ENCODE measurements at regions not wholly inside any gene's neighbourhood (a gene's known extent, or its start where the extent isn't known, plus 50 kb on each side); places are given as distances from the start of the nearest gene placed in this dataset.

GRCh38 chr2:121082191-121082590 is 202.8 kb downstream of the TFCP2L1 start:
- no peaks in the 10 kb centered on the region; the same call in 1 of the 2 replicates for H4K20me1 ChIP-seq (ENCODE audit: control insufficient read depth, insufficient read depth)
- H3K9ac ChIP-seq (ENCODE audit: control insufficient read depth, insufficient read depth, low read length) = no peak overlapping the region
- in situ Hi-C loops (cut with MboI) (loop anchor here (5.0 to 25.0 kb wide), 2 partner anchors 385 to 630 kb away; no protein-coding TSS in a partner anchor), intact Hi-C loops (cut with micrococcal nuclease; ENCODE audit: unreplicated experiment) (no loop called here)
- H3K4me3 ChIP-seq = no peak overlapping the region
- no peak overlapping the region for H3K27ac ChIP-seq (ENCODE audit: control insufficient read depth, insufficient read depth)
- CTCF ChIA-PET = interaction anchor here (0.6 to 1.4 kb wide), 3 partner anchors 11 to 21 kb away, joined by 3 to 5 read pairs (median 3); no protein-coding TSS in a partner anchor
- WGBS (ENCODE audit: insufficient coverage, insufficient replicate concordance, low lambda C conversion rate, missing lambda C conversion rate) = 25% methylated on average over 1 of the region's 1 CpG
- no peak for DNase-seq (ENCODE audit: low read depth, low spot score)
- RAD21 ChIA-PET (ENCODE audit: unreplicated experiment) = no interaction called here
- H2AFZ ChIP-seq (ENCODE audit: control insufficient read depth, low read depth, low read length) = no peak overlapping the region
- H3K4me2 ChIP-seq (ENCODE audit: control insufficient read depth, insufficient read depth) = no peak overlapping the region
- H3K36me3 ChIP-seq (ENCODE audit: control insufficient read depth in 2 of 2, insufficient read depth in 2 of 2, low read length in 1 of 2) = no peaks in the 10 kb centered on the region
- SMC1A ChIA-PET (ENCODE audit: uncharacterized antibody, unreplicated experiment) = no interaction called here
- FAIRE-seq = no peak
- ATAC-seq = no peak
- no peak for TF ChIP-seq TCF7 (IDR thresholded peaks at IDR 0.05; ENCODE audit: borderline replicate concordance)
- TF ChIP-seq SKIL (IDR thresholded peaks at IDR 0.05; ENCODE audit: low read depth, poor library complexity, severe bottlenecking) = no peak
- no peak for TF ChIP-seq SIN3A (IDR thresholded peaks at IDR 0.05; ENCODE audit: low read depth, low read length)
- TF ChIP-seq CBX5 (IDR thresholded peaks at IDR 0.05; ENCODE audit: low read depth) = no peak
- no peak for TF ChIP-seq IRF3 (IDR thresholded peaks at IDR 0.05)
- no peak for TF ChIP-seq POLR2AphosphoS5 (IDR thresholded peaks at IDR 0.05; ENCODE audit: low read length)
- TF ChIP-seq EGR1 (IDR thresholded peaks at IDR 0.05; ENCODE audit: borderline replicate concordance in 1 of 2, low read depth in 2 of 2, low read length in 2 of 2) = no peak
- no peak for TF ChIP-seq CTCF (IDR thresholded peaks at IDR 0.05 in 2 of 3, conservative IDR thresholded peaks at IDR 0.05 in 1 of 3; ENCODE audit: control insufficient read depth in 2 of 3, extremely low read depth in 1 of 3, insufficient read depth in 1 of 3, low read depth in 3 of 3, low read length in 3 of 3)
- TF ChIP-seq KLF5 (IDR thresholded peaks at IDR 0.05; ENCODE audit: partially characterized antibody) = no peak
- TF ChIP-seq SPI1 (IDR thresholded peaks at IDR 0.05; ENCODE audit: borderline replicate concordance, insufficient read depth, low read depth, low read length) = no peak
- TF ChIP-seq CUX1 (IDR thresholded peaks at IDR 0.05; ENCODE audit: insufficient replicate concordance, low read depth, low read length) = no peak
- no peak for TF ChIP-seq MXI1 (IDR thresholded peaks at IDR 0.05; ENCODE audit: low read depth, low read length)
- no peak for TF ChIP-seq RCOR1 (conservative IDR thresholded peaks at IDR 0.05; ENCODE audit: low read depth, low read length)
- no peak for TF ChIP-seq ZNF622 (IDR thresholded peaks at IDR 0.05)
- H3K79me2 ChIP-seq (ENCODE audit: control insufficient read depth, insufficient read depth, low read length) = no peaks in the 10 kb centered on the region
- H3K27me3 ChIP-seq (replicated peaks in 1 of 2; ENCODE audit: control insufficient read depth in 2 of 2, insufficient read depth in 2 of 2, low read length in 1 of 2) = no peaks in the 10 kb centered on the region; a peak in 1 of 4 replicates
- no peaks in the 10 kb centered on the region for H3K4me1 ChIP-seq (ENCODE audit: control insufficient read depth, insufficient read depth, low read length)
- BruUV-seq (replicated peaks) = no TSS peak
- POLR2A ChIA-PET = no interaction called here
- H3K9me3 ChIP-seq (replicated peaks; ENCODE audit: control insufficient read depth, insufficient read depth, low read length) = no peaks in the 10 kb centered on the region
